Activated CD8-positive, alpha-beta T cell treated with anti-CD3 and anti-CD28 coated beads, Interleukin-2, amount 10 ng/mL, durations not matched to agents 7 days and 5 days (primary cell): ENCODE measurements at regions not wholly inside any gene's neighbourhood (a gene's known extent, or its start where the extent isn't known, plus 50 kb on each side); places are given as distances from the start of the nearest gene placed in this dataset.
A peak's percentile ranks its signal among the peaks of the same experiment; 100 is the strongest.

Source experiments
- ATAC-seq: fragments of 150-1000 bp; cut with Tn5 transposase; one replicate; pipeline ENCODE4 v1.10.0; 2021; ENCODE audit warnings: moderate library complexity
- CTCF ChIA-PET: fragments of 350-600 bp; sonication (Branson Sonifier 250); formaldehyde crosslinking; loops from one replicate; lab custom pipeline; 2021; ENCODE audit warnings: antibody characterized with exemption; lab: Charles Lee
- POLR2A ChIA-PET: fragments of 350-600 bp; sonication (Branson Sonifier 250); formaldehyde crosslinking; loops from one replicate; lab custom pipeline; 2021; ENCODE audit warnings: antibody characterized with exemption; lab: Charles Lee
- DNase-seq: peaks from one replicate; pipeline ENCODE4 v3.0.0-alpha.2; 2020
- H3K27ac Mint-ChIP-seq: one replicate; pipeline ENCODE4 v1.8.0; 2021; ENCODE audit warnings: mild to moderate bottlenecking, mixed read lengths
- H3K27me3 Mint-ChIP-seq: one replicate; pipeline ENCODE4 v1.8.0; 2021; ENCODE audit warnings: low read depth, mixed read lengths
- H3K36me3 Mint-ChIP-seq: one replicate; pipeline ENCODE4 v1.8.0; 2021; ENCODE audit warnings: low read depth, mixed read lengths
- H3K4me1 Mint-ChIP-seq: one replicate; pipeline ENCODE4 v1.8.0; 2021; ENCODE audit warnings: low read depth, mixed read lengths
- H3K4me3 Mint-ChIP-seq: one replicate; pipeline ENCODE4 v1.8.0; 2021; ENCODE audit warnings: mild to moderate bottlenecking, mixed read lengths
- H3K9me3 Mint-ChIP-seq: one replicate; pipeline ENCODE4 v1.8.0; 2022; ENCODE audit warnings: mixed read lengths; ENCODE audit not compliant: insufficient read depth

- no peak for ATAC-seq
- Mint-ChIP-seq H3K4me1 (peaks cover 10% of the 10 kb centered on the region), H3K9me3 (no peaks in the 10 kb centered on the region), H3K27ac (no peak overlapping the region), H3K4me3 (no peak overlapping the region), H3K27me3 (peaks cover 4% of the 10 kb centered on the region), H3K36me3 (no peaks in the 10 kb centered on the region)
- no peak for DNase-seq
- POLR2A ChIA-PET: no interaction called here
- CTCF ChIA-PET: interaction anchor here (1.1 kb wide), 1 partner anchor 228 kb away, joined by 3 read pairs; no protein-coding TSS in a partner anchor
Observed at GRCh38 chr6:113629975-113630737, 227.0 kb upstream of the MARCKS start.

GRCh38 chr6:113630738-113631535 lies 226.2 kb upstream of the MARCKS start:
- CTCF ChIA-PET: interaction anchor here (1.1 kb wide), 1 partner anchor 228 kb away, joined by 3 read pairs; no protein-coding TSS in a partner anchor
- H3K27me3 Mint-ChIP-seq: peaks cover 5% of the 10 kb centered on the region

GRCh38 chr6:113631666-113632065 lies 225.5 kb upstream of the MARCKS start:
- H3K4me1 Mint-ChIP-seq: peaks cover 10% of the 10 kb centered on the region
- H3K9me3 Mint-ChIP-seq: no peaks in the 10 kb centered on the region
- H3K27me3 Mint-ChIP-seq: peaks cover 5% of the 10 kb centered on the region
- no peak for DNase-seq
- H3K4me3 Mint-ChIP-seq: no peak overlapping the region
- H3K36me3 Mint-ChIP-seq: no peaks in the 10 kb centered on the region
- no peak overlapping the region for H3K27ac Mint-ChIP-seq
- POLR2A ChIA-PET: no interaction called here
- ATAC-seq: no peak
- CTCF ChIA-PET: no interaction called here

More at GRCh38 chr6:113630738-113631535, 226.2 kb upstream of the MARCKS start:
- ATAC-seq (peak; percentile 33), DNase-seq (peak; percentile 22)
- POLR2A ChIA-PET: no interaction called here
- Mint-ChIP-seq H3K4me1 (peaks cover 10% of the 10 kb centered on the region), H3K36me3 (no peaks in the 10 kb centered on the region), H3K27ac (no peak overlapping the region), H3K9me3 (no peaks in the 10 kb centered on the region), H3K4me3 (no peak overlapping the region)

GRCh38 chr6:113632220-113632864 lies 224.8 kb upstream of the MARCKS start:
- DNase-seq (no peak), ATAC-seq (no peak)
- H3K27ac Mint-ChIP-seq: no peak overlapping the region
- H3K36me3 Mint-ChIP-seq: no peaks in the 10 kb centered on the region
- peaks cover 5% of the 10 kb centered on the region for H3K27me3 Mint-ChIP-seq
- POLR2A ChIA-PET: no interaction called here
- peaks cover 10% of the 10 kb centered on the region for H3K4me1 Mint-ChIP-seq
- CTCF ChIA-PET: no interaction called here
- H3K4me3 Mint-ChIP-seq: no peak overlapping the region
- H3K9me3 Mint-ChIP-seq: no peaks in the 10 kb centered on the region

- Mint-ChIP-seq H3K36me3 (no peaks in the 10 kb centered on the region), H3K27ac (no peak overlapping the region), H3K4me3 (no peak overlapping the region), H3K9me3 (no peaks in the 10 kb centered on the region), H3K4me1 (peaks cover 10% of the 10 kb centered on the region), H3K27me3 (peaks cover 5% of the 10 kb centered on the region)
- ChIA-PET POLR2A (no interaction called here), CTCF (no interaction called here)
- DNase-seq: no peak
- no peak for ATAC-seq
Observed at GRCh38 chr6:113633638-113634037, 223.5 kb upstream of the MARCKS start.

- ChIA-PET POLR2A (no interaction called here), CTCF (interaction anchor here (1.0 kb wide), 1 partner anchor 224 kb away, joined by 3 read pairs; no protein-coding TSS in a partner anchor)
- Mint-ChIP-seq H3K27me3 (peaks cover 5% of the 10 kb centered on the region), H3K9me3 (no peaks in the 10 kb centered on the region), H3K27ac (no peak overlapping the region), H3K4me1 (peaks cover 10% of the 10 kb centered on the region), H3K36me3 (no peaks in the 10 kb centered on the region), H3K4me3 (no peak overlapping the region)
- DNase-seq (no peak), ATAC-seq (no peak)
Observed at GRCh38 chr6:113634352-113635163, 222.6 kb upstream of the MARCKS start.

GRCh38 chr6:113635222-113635986 lies 221.7 kb upstream of the MARCKS start:
- ChIA-PET CTCF (no interaction called here), POLR2A (no interaction called here)
- no peak overlapping the region for H3K27ac Mint-ChIP-seq
- H3K27me3 Mint-ChIP-seq: peaks cover 5% of the 10 kb centered on the region
- DNase-seq (no peak), ATAC-seq (no peak)
- H3K9me3 Mint-ChIP-seq: no peaks in the 10 kb centered on the region
- peaks cover 10% of the 10 kb centered on the region for H3K4me1 Mint-ChIP-seq
- no peaks in the 10 kb centered on the region for H3K36me3 Mint-ChIP-seq
- no peak overlapping the region for H3K4me3 Mint-ChIP-seq

GRCh38 chr6:113636357-113636824 lies 220.8 kb upstream of the MARCKS start:
- Mint-ChIP-seq H3K4me1 (peaks cover 4% of the 10 kb centered on the region), H3K9me3 (no peaks in the 10 kb centered on the region), H3K27ac (no peak overlapping the region), H3K4me3 (no peak overlapping the region), H3K36me3 (no peaks in the 10 kb centered on the region), H3K27me3 (peaks cover 5% of the 10 kb centered on the region)
- DNase-seq (no peak), ATAC-seq (no peak)
- ChIA-PET POLR2A (no interaction called here), CTCF (no interaction called here)

- peaks cover 3% of the 10 kb centered on the region for H3K27me3 Mint-ChIP-seq
- no peak overlapping the region for H3K27ac Mint-ChIP-seq
- POLR2A ChIA-PET: no interaction called here
- H3K9me3 Mint-ChIP-seq: no peaks in the 10 kb centered on the region
- no peak for DNase-seq
- H3K4me3 Mint-ChIP-seq: no peak overlapping the region
- no peak for ATAC-seq
- no peaks in the 10 kb centered on the region for H3K36me3 Mint-ChIP-seq
- no peaks in the 10 kb centered on the region for H3K4me1 Mint-ChIP-seq
- CTCF ChIA-PET: no interaction called here
Observed at GRCh38 chr6:113640051-113640450, 217.1 kb upstream of the MARCKS start.

GRCh38 chr6:113642001-113642713 lies 215.0 kb upstream of the MARCKS start:
- Mint-ChIP-seq H3K27ac (no peak overlapping the region), H3K36me3 (no peaks in the 10 kb centered on the region), H3K4me1 (no peaks in the 10 kb centered on the region), H3K9me3 (no peaks in the 10 kb centered on the region), H3K4me3 (no peak overlapping the region), H3K27me3 (no peaks in the 10 kb centered on the region)
- ChIA-PET POLR2A (no interaction called here), CTCF (no interaction called here)
- ATAC-seq (no peak), DNase-seq (no peak)
